HFF-Myc (cell line): ENCODE measurements at regions not wholly inside any gene's neighbourhood (a gene's known extent, or its start where the extent isn't known, plus 50 kb on each side); places are given as distances from the start of the nearest gene placed in this dataset.

Experiments
- DNase-seq: peaks from one replicate; pipeline ENCODE4 v3.0.0-alpha.2; 2011; ENCODE audit warnings: low read depth; ENCODE audit errors: extremely low read depth
- H3K4me3 ChIP-seq: replicated peaks from 2 replicates; pipeline ENCODE4 v1.5.1; 2011; ENCODE audit warnings: low read depth, mild to moderate bottlenecking, control low read depth, low read length
- CTCF ChIP-seq: IDR thresholded peaks from 2 replicates; pipeline ENCODE4 v1.5.1; 2012; ENCODE audit warnings: mild to moderate bottlenecking, low read depth, low read length, control low read depth; ENCODE audit errors: missing control alignments

GRCh38 chr2:123371535-123371934 is 653.6 kb upstream of the CNTNAP5 start:
- TF ChIP-seq CTCF: no peak
- no peak for DNase-seq
- H3K4me3 ChIP-seq: no peak overlapping the region

- DNase-seq: no peak
- TF ChIP-seq CTCF: no peak
These were observed 644.6 kb upstream of the CNTNAP5 start for GRCh38 chr2:123380370-123380935.

GRCh38 chr2:123415678-123416077 is 609.4 kb upstream of the CNTNAP5 start:
- DNase-seq: no peak
- no peak for TF ChIP-seq CTCF
- no peak overlapping the region for H3K4me3 ChIP-seq

More at GRCh38 chr2:123380370-123380935, 644.6 kb upstream of the CNTNAP5 start:
- H3K4me3 ChIP-seq: no peak overlapping the region

GRCh38 chr2:123419976-123420375 is 605.1 kb upstream of the CNTNAP5 start:
- no peak for TF ChIP-seq CTCF

GRCh38 chr2:123434546-123435395 is 590.3 kb upstream of the CNTNAP5 start:
- DNase-seq: no peak
- no peak overlapping the region for H3K4me3 ChIP-seq
- no peak for TF ChIP-seq CTCF

More at GRCh38 chr2:123419976-123420375, 605.1 kb upstream of the CNTNAP5 start:
- H3K4me3 ChIP-seq: no peak overlapping the region
- no peak for DNase-seq

GRCh38 chr2:123438251-123438650 is 586.8 kb upstream of the CNTNAP5 start:
- no peak for DNase-seq
- no peak overlapping the region for H3K4me3 ChIP-seq
- TF ChIP-seq CTCF: no peak

GRCh38 chr2:123438675-123439074 is 586.4 kb upstream of the CNTNAP5 start:
- H3K4me3 ChIP-seq: no peak overlapping the region
- TF ChIP-seq CTCF: no peak
- DNase-seq: no peak
